A549 (cell line): ENCODE measurements at regions not wholly inside any gene's neighbourhood (a gene's known extent, or its start where the extent isn't known, plus 50 kb on each side); places are given as distances from the start of the nearest gene placed in this dataset.

ENCODE experiments used
- CTCF ChIP-seq: fragments of >200 bp; sonication (Bioruptor Twin); formaldehyde crosslinking; IDR thresholded peaks from 3 replicates; pipeline ENCODE4 v1.5.1; 2016
- EP300 ChIP-seq, 2 experiments: fragments of >200 bp; sonication (Bioruptor Twin); formaldehyde crosslinking; IDR thresholded peaks; 2 replicates in 1 of 2; 3 replicates in 1 of 2; pipeline ENCODE4 v1.6.1; 2016 to 2017
- NPAS2 ChIP-seq: fragments of 250-450 bp; sonication (Bioruptor Pico); IDR thresholded peaks from 2 replicates; pipeline ENCODE4 v1.8.0; 2022; ENCODE audit warnings: mild to moderate bottlenecking, moderate library complexity, borderline replicate concordance
- RAD21 ChIP-seq, 2 experiments: fragments of >200 bp in 1 of 2; sonication (Bioruptor Twin) in 1 of 2; formaldehyde crosslinking in 1 of 2; IDR thresholded peaks in 1 of 2; conservative IDR thresholded peaks in 1 of 2; 2 replicates in 1 of 2; 3 replicates in 1 of 2; pipeline ENCODE4 v1.6.1; 2012 to 2018; ENCODE audit warnings: inconsistent platforms in 1 of 2
- RCOR1 ChIP-seq: fragments of 150-350 bp; IDR thresholded peaks from 2 replicates; pipeline ENCODE4 v1.6.1; 2014; ENCODE audit warnings: antibody characterized with exemption, low read length, low read depth
- USF2 ChIP-seq: fragments of 450-650 bp; IDR thresholded peaks from 2 replicates; pipeline ENCODE4 v1.6.1; 2014; ENCODE audit warnings: antibody characterized with exemption

GRCh38 chr7:116382375-116382774 is 117.2 kb upstream of the CAV2 start:
- TF ChIP-seq CTCF: no peak
- TF ChIP-seq RCOR1: no peak
- no peak for TF ChIP-seq USF2
- no peak for TF ChIP-seq NPAS2 (CRISPR knock-in tag)
- no peak for TF ChIP-seq EP300 (IDR thresholded peaks at IDR 0.05)
- no peak for TF ChIP-seq RAD21 (conservative IDR thresholded peaks at IDR 0.05 in 1 of 2, IDR thresholded peaks at IDR 0.05 in 1 of 2)
